ENCODE measurements at regions not wholly inside any gene's neighbourhood (a gene's known extent, or its start where the extent isn't known, plus 50 kb on each side); places are given as distances from the start of the nearest gene placed in this dataset.

DNA sequence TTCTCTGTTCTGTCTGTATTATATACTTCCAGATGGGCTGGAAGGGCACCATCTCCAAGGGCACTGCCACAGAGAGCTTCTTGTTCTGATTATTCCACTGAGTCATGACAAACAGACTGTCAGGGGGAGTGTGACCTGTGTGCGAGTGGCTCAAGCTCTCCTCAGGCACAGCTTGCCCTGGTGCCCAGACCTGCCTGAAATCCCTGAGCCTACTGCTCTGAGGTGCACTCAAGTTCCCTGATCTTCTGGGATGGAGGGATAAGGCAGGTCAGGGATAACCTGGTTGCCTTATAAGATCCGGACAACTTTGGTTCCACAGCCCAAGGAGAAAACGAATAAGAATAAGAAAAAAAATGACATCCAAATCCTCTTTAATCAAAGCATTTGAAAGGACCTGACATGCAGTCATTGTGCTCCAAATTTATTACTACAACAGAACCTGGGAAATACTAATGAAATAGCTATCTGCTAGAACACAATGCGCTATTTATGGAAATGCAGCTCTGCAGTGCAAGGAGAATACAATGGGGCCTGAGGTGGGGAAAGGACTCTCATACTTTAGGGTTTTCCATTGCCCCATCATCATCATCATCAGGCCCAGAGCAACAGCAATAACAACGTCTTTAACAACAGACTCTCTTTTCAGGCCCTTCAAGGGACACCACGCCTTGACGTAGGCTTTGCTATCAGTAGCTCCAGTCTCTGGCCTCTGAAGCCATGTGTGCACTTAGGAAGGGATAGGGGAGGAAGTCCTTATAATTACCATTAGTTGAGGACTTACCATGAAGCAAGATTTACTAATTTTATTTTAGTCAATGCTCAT, 217.1 kb upstream of the KIRREL3 start:
- no peaks in the 10 kb centered on the region for H3K4me1 ChIP-seq (ENCODE audit: control insufficient read depth in 3 of 3, insufficient read depth in 3 of 3, low read length in 3 of 3)
- H3K36me3 ChIP-seq (ENCODE audit: control insufficient read depth in 3 of 3, insufficient read depth in 3 of 3, low read length in 3 of 3): no peaks in the 10 kb centered on the region
- H3K9me3 ChIP-seq (ENCODE audit: control insufficient read depth in 3 of 3, low read length in 3 of 3): no peaks in the 10 kb centered on the region
- no peak overlapping the region for H3K9ac ChIP-seq (ENCODE audit: low read depth in 1 of 3, low read length in 3 of 3)
- H3K27ac ChIP-seq (ENCODE audit: low read depth, low read length): no peak overlapping the region
- no peak overlapping the region for H3K4me3 ChIP-seq (ENCODE audit: low read length in 3 of 3)
- H3K27me3 ChIP-seq (ENCODE audit: control insufficient read depth in 3 of 3, insufficient read depth in 3 of 3, low read length in 3 of 3): peaks cover 0 to 3% (median 0%) of the 10 kb centered on the region in 3 donors

DNA sequence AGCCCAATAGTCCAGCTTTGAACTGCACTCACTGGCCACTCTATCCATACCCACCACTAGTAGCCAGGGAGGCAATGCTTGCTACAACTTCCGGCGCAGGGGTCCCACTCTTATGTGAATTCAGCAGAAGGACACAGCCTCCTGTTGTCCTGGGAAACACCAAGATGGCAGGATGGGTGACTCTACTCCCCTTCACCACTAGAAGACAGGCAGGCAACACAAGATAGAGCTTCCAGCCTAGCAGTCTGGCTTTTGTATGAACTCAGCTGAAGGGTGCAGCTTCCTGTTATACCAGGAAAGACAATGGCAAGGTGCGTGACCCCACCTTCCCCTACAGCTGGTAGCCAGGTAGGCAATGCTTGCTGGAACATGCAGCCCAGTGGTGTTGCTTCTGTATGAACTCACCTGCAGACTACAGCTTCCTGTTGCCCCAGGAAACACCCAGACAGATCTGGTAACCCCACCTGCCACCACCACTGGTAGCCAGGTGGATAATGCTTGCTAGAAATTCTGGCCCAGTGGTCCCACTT, 205.2 kb upstream of the KIRREL3 start:
- H3K9ac ChIP-seq (ENCODE audit: low read depth in 1 of 3, low read length in 3 of 3): no peak overlapping the region
- no peaks in the 10 kb centered on the region for H3K27me3 ChIP-seq (ENCODE audit: control insufficient read depth in 3 of 3, insufficient read depth in 3 of 3, low read length in 3 of 3)
- H3K4me1 ChIP-seq (ENCODE audit: control insufficient read depth in 3 of 3, insufficient read depth in 3 of 3, low read length in 3 of 3): no peaks in the 10 kb centered on the region
- H3K9me3 ChIP-seq (ENCODE audit: control insufficient read depth in 3 of 3, low read length in 3 of 3): peaks cover 2 to 7% (median 2%) of the 10 kb centered on the region in 3 donors
- H3K4me3 ChIP-seq (ENCODE audit: low read length in 3 of 3): no peak overlapping the region
- H3K36me3 ChIP-seq (ENCODE audit: control insufficient read depth in 3 of 3, insufficient read depth in 3 of 3, low read length in 3 of 3): no peaks in the 10 kb centered on the region
- H3K27ac ChIP-seq (ENCODE audit: low read depth, low read length): no peak overlapping the region

DNA sequence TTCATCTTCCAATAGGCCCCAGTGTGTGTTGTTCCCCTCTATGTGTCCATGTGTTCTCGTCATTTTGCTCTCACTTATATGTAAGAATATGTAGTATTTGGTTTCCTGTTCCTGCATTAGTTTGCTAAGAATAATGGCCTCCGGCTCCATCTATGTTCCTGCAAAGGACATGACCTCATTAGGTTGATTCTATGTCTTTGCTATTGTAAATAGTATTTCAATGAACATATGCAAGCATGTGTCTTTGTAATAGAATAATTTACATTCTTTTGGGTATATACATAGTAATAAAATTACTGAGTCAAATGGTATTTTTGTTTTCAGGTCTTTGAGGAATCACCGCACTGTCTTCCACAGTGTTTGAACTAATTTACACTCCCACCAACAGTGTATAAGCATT, 202.9 kb upstream of the KIRREL3 start:
- H3K27ac ChIP-seq (ENCODE audit: low read depth, low read length): no peak overlapping the region
- H3K9ac ChIP-seq (ENCODE audit: low read depth in 1 of 3, low read length in 3 of 3): no peak overlapping the region
- H3K4me1 ChIP-seq (ENCODE audit: control insufficient read depth in 3 of 3, insufficient read depth in 3 of 3, low read length in 3 of 3): no peaks in the 10 kb centered on the region
- peaks cover 2 to 7% (median 2%) of the 10 kb centered on the region in 3 donors for H3K9me3 ChIP-seq (ENCODE audit: control insufficient read depth in 3 of 3, low read length in 3 of 3)
- H3K4me3 ChIP-seq (ENCODE audit: low read length in 3 of 3): no peak overlapping the region
- no peaks in the 10 kb centered on the region for H3K36me3 ChIP-seq (ENCODE audit: control insufficient read depth in 3 of 3, insufficient read depth in 3 of 3, low read length in 3 of 3)
- no peaks in the 10 kb centered on the region for H3K27me3 ChIP-seq (ENCODE audit: control insufficient read depth in 3 of 3, insufficient read depth in 3 of 3, low read length in 3 of 3)

DNA sequence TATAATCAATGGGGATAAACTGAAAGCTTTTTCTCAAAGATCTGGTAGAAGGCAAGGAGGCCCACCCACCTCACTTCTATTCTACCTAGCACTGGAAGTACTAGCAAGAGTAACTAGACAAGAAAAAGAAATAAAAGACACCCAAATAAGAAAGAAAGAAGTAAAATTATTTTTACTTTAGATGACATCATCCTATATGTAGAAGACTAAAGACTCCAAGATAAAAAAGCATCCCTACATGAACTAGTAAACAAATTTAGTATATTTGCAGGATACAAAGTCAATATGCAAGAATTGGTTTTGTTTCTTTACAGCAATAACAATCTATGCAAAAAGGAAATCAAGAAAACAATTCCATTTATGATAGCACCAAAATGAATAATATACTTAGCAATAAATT, 201.5 kb upstream of the KIRREL3 start:
- Histone ChIP-seq H3K9me3 (ENCODE audit: control insufficient read depth in 3 of 3, low read length in 3 of 3) (peaks cover 0 to 2% (median 2%) of the 10 kb centered on the region in 3 donors), H3K4me3 (ENCODE audit: low read length in 3 of 3) (no peak overlapping the region), H3K9ac (ENCODE audit: low read depth in 1 of 3, low read length in 3 of 3) (no peak overlapping the region), H3K27me3 (ENCODE audit: control insufficient read depth in 3 of 3, insufficient read depth in 3 of 3, low read length in 3 of 3) (no peaks in the 10 kb centered on the region), H3K27ac (ENCODE audit: low read depth, low read length) (no peak overlapping the region), H3K4me1 (ENCODE audit: control insufficient read depth in 3 of 3, insufficient read depth in 3 of 3, low read length in 3 of 3) (no peaks in the 10 kb centered on the region), H3K36me3 (ENCODE audit: control insufficient read depth in 3 of 3, insufficient read depth in 3 of 3, low read length in 3 of 3) (no peaks in the 10 kb centered on the region)

DNA sequence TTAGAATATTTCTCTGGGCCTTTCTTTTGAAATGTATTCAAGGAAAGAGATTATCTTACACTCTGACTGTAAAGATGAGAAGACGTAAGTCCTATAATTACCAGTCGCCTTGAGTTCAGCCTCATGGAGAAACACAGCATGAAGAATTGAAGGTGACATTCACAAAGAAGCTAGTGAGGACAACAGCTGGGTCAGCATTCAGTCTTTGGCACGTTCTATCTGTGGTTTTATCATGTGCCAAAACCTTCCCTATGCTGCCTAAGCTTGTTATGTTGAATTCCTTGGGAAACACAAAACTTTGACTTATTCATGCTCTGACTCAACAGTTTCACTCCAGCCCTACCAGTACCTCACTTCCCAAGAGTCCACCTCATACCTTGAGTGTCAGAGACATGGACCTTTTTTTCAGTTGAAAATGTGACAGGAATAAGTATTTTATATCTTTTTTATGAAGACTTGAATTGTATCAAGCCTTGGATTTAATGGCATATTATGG, 198.8 kb upstream of the KIRREL3 start:
- no peaks in the 10 kb centered on the region for H3K27me3 ChIP-seq (ENCODE audit: control insufficient read depth in 3 of 3, insufficient read depth in 3 of 3, low read length in 3 of 3)
- H3K4me3 ChIP-seq (ENCODE audit: low read length in 3 of 3): no peak overlapping the region
- H3K27ac ChIP-seq (ENCODE audit: low read depth, low read length): no peak overlapping the region
- H3K9ac ChIP-seq (ENCODE audit: low read depth in 1 of 3, low read length in 3 of 3): no peak overlapping the region
- peaks cover 0 to 1% (median 0%) of the 10 kb centered on the region in 3 donors for H3K9me3 ChIP-seq (ENCODE audit: control insufficient read depth in 3 of 3, low read length in 3 of 3)
- no peaks in the 10 kb centered on the region for H3K4me1 ChIP-seq (ENCODE audit: control insufficient read depth in 3 of 3, insufficient read depth in 3 of 3, low read length in 3 of 3)
- no peaks in the 10 kb centered on the region for H3K36me3 ChIP-seq (ENCODE audit: control insufficient read depth in 3 of 3, insufficient read depth in 3 of 3, low read length in 3 of 3)

DNA sequence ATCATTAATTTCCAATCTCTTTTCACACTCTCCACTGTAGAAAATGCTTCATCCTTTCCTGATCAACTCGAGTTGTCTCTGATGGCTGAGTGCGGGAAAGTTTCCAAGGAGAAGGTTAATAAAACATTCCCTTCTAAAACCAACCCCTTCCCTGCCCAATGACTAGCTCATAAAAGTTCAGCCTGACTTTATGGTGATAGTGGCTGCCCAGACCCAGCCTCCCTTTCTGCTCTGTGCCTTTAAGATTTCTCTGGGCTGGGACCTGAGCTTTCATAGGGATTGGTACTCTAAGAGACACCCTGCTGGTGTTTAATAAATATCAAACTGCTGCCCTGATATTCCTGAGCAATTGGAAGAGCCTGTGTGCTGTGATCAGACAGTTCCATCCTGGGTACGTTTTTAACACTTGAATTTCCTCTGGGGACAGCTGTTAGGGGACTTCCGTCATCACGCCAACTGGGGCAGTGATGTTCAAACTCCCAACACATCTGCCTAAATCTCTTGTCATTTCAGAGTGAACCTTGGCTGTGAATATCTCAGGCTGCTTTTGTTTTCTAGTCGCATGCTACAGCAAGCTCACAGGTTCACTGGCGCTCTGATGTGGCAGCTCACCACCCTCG, 195.0 kb upstream of the KIRREL3 start:
- Histone ChIP-seq H3K9ac (ENCODE audit: low read depth in 1 of 3, low read length in 3 of 3) (no peak overlapping the region), H3K27me3 (ENCODE audit: control insufficient read depth in 3 of 3, insufficient read depth in 3 of 3, low read length in 3 of 3) (no peaks in the 10 kb centered on the region), H3K4me3 (ENCODE audit: low read length in 3 of 3) (no peak overlapping the region), H3K4me1 (ENCODE audit: control insufficient read depth in 3 of 3, insufficient read depth in 3 of 3, low read length in 3 of 3) (no peaks in the 10 kb centered on the region), H3K9me3 (ENCODE audit: control insufficient read depth in 3 of 3, low read length in 3 of 3) (no peaks in the 10 kb centered on the region), H3K27ac (ENCODE audit: low read depth, low read length) (no peak overlapping the region), H3K36me3 (ENCODE audit: control insufficient read depth in 3 of 3, insufficient read depth in 3 of 3, low read length in 3 of 3) (no peaks in the 10 kb centered on the region)

DNA sequence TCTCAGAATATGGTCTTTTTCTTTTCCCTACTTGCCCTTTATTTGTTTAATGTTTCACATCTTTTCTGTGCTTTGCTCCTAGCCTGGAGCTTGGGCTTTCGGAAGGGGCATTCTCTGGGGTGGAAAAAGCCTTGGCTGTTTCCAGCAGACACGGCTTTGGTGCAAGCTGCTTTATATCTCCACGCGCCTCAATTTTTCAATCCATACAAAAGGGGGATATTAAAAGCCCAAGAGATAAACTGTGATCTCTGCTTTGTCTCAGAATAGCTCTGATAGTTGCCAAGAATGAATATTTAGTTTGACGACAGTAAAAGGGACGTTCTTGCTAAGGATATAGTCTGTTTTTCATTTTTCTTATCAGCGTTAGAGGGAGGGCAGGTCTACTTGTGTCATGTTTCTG, 194.0 kb upstream of the KIRREL3 start:
- no peaks in the 10 kb centered on the region for H3K27me3 ChIP-seq (ENCODE audit: control insufficient read depth in 3 of 3, insufficient read depth in 3 of 3, low read length in 3 of 3)
- no peak overlapping the region for H3K4me3 ChIP-seq (ENCODE audit: low read length in 3 of 3)
- no peaks in the 10 kb centered on the region for H3K36me3 ChIP-seq (ENCODE audit: control insufficient read depth in 3 of 3, insufficient read depth in 3 of 3, low read length in 3 of 3)
- no peak overlapping the region for H3K9ac ChIP-seq (ENCODE audit: low read depth in 1 of 3, low read length in 3 of 3)
- no peaks in the 10 kb centered on the region for H3K9me3 ChIP-seq (ENCODE audit: control insufficient read depth in 3 of 3, low read length in 3 of 3)
- no peaks in the 10 kb centered on the region for H3K4me1 ChIP-seq (ENCODE audit: control insufficient read depth in 3 of 3, insufficient read depth in 3 of 3, low read length in 3 of 3)
- no peak overlapping the region for H3K27ac ChIP-seq (ENCODE audit: low read depth, low read length)

DNA sequence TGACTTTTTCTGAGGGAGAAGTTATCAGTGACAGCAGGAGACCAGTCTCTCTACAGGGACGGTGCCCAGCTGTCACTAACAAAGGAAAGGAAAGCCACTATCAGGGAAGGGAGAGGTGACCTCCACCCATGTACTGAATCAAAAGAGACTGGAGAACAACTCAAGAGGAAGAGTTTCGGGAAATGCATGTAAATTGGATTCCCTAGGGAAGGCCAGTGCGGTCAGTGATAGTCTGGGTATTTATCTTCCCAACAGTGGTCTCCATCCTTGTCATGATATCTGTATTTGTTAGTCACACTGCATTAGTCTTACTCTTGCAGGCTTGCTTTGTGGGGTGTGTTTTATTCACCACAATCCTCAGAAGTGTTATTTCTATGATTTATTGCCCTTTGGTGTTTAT, 193.4 kb upstream of the KIRREL3 start:
- no peak overlapping the region for H3K4me3 ChIP-seq (ENCODE audit: low read length in 3 of 3)
- H3K4me1 ChIP-seq (ENCODE audit: control insufficient read depth in 3 of 3, insufficient read depth in 3 of 3, low read length in 3 of 3): no peaks in the 10 kb centered on the region
- no peaks in the 10 kb centered on the region for H3K27me3 ChIP-seq (ENCODE audit: control insufficient read depth in 3 of 3, insufficient read depth in 3 of 3, low read length in 3 of 3)
- no peak overlapping the region for H3K9ac ChIP-seq (ENCODE audit: low read depth in 1 of 3, low read length in 3 of 3)
- no peak overlapping the region for H3K27ac ChIP-seq (ENCODE audit: low read depth, low read length)
- no peaks in the 10 kb centered on the region for H3K9me3 ChIP-seq (ENCODE audit: control insufficient read depth in 3 of 3, low read length in 3 of 3)
- no peaks in the 10 kb centered on the region for H3K36me3 ChIP-seq (ENCODE audit: control insufficient read depth in 3 of 3, insufficient read depth in 3 of 3, low read length in 3 of 3)

DNA sequence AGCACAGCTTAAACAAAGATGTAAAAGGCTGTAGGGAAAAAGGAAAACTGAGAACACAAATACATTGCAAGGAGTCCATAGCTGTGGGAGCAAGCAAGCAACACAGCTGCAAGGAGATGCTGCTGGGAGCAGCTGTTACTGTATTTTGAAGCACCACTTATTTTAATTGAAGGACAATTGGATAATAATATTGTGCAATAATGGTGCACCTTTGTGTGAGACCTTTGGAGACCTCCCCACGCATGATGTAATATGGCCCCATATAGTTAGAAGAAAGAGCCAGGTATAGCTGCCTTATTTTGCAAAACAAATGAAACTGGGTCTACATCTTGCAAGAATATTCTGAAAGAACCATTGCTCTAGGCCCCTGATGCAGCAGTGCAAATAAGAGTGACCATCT, 191.1 kb upstream of the KIRREL3 start:
- Histone ChIP-seq H3K4me1 (ENCODE audit: control insufficient read depth in 3 of 3, insufficient read depth in 3 of 3, low read length in 3 of 3) (no peaks in the 10 kb centered on the region), H3K9me3 (ENCODE audit: control insufficient read depth in 3 of 3, low read length in 3 of 3) (no peaks in the 10 kb centered on the region), H3K4me3 (ENCODE audit: low read length in 3 of 3) (no peak overlapping the region), H3K27ac (ENCODE audit: low read depth, low read length) (no peak overlapping the region), H3K36me3 (ENCODE audit: control insufficient read depth in 3 of 3, insufficient read depth in 3 of 3, low read length in 3 of 3) (no peaks in the 10 kb centered on the region), H3K9ac (ENCODE audit: low read depth in 1 of 3, low read length in 3 of 3) (no peak overlapping the region), H3K27me3 (ENCODE audit: control insufficient read depth in 3 of 3, insufficient read depth in 3 of 3, low read length in 3 of 3) (no peaks in the 10 kb centered on the region)

DNA sequence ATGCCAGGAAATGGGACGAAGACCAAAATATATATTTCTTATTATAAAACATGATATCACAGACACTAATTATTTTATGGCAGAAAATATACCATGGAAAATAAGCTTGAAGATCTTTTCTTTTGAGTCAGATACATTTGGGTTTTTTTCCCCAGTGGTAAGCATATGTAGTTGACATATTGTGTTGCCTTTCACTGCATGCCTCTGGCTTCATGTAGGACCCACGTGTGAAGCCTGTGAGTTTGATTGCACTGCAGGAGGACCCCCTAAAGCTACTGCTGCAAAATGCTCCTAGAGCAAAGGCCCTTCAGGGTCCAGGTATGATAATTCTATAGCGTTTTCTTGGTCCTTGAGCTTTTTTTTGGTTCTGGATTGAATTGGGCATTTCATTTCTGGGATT, 190.7 kb upstream of the KIRREL3 start:
- Histone ChIP-seq H3K36me3 (ENCODE audit: control insufficient read depth in 3 of 3, insufficient read depth in 3 of 3, low read length in 3 of 3) (no peaks in the 10 kb centered on the region), H3K9ac (ENCODE audit: low read depth in 1 of 3, low read length in 3 of 3) (no peak overlapping the region), H3K4me3 (ENCODE audit: low read length in 3 of 3) (no peak overlapping the region), H3K9me3 (ENCODE audit: control insufficient read depth in 3 of 3, low read length in 3 of 3) (no peaks in the 10 kb centered on the region), H3K27ac (ENCODE audit: low read depth, low read length) (no peak overlapping the region), H3K27me3 (ENCODE audit: control insufficient read depth in 3 of 3, insufficient read depth in 3 of 3, low read length in 3 of 3) (no peaks in the 10 kb centered on the region), H3K4me1 (ENCODE audit: control insufficient read depth in 3 of 3, insufficient read depth in 3 of 3, low read length in 3 of 3) (no peaks in the 10 kb centered on the region)
